HG03039 (cell line): ENCODE measurements at regions not wholly inside any gene's neighbourhood (a gene's known extent, or its start where the extent isn't known, plus 50 kb on each side); places are given as distances from the start of the nearest gene placed in this dataset.

Source experiments
- ATAC-seq: cut with Tn5 transposase; IDR thresholded peaks from one replicate; pipeline ENCODE4 v1.9.1; 2021; ENCODE audit warnings: mild to moderate bottlenecking, moderate library complexity; ENCODE audit not compliant: unreplicated experiment

- ATAC-seq, result no peak
Observed at GRCh38 chr22:47748957-47749356, 986.5 kb downstream of the TBC1D22A start.

- ATAC-seq, result no peak
Observed at GRCh38 chr22:47748271-47748670, 985.8 kb downstream of the TBC1D22A start.

DNA sequence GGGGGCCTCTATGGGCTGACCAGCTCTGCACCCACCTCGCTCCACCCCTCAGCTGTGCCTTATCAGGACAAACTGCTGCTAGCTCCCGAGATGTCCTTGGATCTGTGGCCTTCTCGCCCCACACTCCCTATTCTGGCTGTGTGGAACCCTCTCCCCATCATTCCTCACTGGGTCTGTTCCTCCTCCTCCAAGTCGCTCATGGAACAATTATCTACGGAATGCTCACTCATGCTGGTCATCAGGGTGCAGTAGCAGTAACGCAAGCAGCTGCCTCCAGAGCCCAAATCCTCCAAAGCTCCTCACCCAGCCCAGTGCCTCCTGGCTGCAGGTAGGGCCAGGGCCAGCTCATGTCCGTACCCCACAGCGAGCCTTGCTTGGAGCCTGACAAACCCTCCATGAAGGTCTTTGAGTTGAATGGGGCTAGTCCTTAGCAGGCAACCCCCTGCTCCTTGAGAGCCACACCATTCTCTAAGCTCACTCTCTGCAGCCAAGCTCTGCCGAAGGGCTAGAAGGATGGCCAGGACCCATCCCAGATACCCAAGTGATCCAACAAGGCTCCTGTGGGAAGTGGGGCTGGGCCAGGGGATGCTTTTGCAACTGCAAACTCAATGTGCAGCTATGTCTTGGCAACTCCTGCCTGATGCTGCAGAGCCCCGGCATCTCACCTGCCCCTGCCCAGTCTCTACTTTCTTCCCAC, 977.8 kb downstream of the TBC1D22A start:
- no peak for ATAC-seq

GRCh38 chr22:47739291-47740015, 977.0 kb downstream of the TBC1D22A start:
- ATAC-seq, result no peak

DNA sequence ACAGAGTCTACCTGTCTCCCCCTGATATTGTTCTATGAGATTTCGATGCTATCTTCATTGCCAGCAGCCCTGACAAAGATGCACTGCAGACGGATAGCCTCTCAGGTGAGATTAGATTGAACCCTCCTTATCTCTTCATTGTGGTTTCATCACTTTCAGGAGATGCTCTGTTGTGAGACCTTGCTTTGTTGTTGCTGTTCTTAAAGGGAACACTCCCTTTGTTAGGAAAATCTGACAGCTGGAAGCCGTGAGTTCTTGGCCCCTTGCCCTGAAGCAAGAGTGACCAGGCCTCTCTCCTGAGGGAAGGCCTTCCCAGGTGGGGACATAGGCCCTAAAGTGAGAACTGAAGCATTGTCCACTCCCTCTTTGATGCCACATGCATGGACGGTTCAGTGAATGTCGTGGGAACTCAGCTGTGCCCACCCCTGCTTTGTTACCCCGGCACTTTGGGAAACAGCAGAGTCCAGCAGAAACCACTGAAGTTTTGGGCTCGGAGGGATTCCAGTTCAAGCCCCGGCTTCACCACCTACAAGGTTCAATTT, 976.1 kb downstream of the TBC1D22A start:
- ATAC-seq, result no peak

DNA sequence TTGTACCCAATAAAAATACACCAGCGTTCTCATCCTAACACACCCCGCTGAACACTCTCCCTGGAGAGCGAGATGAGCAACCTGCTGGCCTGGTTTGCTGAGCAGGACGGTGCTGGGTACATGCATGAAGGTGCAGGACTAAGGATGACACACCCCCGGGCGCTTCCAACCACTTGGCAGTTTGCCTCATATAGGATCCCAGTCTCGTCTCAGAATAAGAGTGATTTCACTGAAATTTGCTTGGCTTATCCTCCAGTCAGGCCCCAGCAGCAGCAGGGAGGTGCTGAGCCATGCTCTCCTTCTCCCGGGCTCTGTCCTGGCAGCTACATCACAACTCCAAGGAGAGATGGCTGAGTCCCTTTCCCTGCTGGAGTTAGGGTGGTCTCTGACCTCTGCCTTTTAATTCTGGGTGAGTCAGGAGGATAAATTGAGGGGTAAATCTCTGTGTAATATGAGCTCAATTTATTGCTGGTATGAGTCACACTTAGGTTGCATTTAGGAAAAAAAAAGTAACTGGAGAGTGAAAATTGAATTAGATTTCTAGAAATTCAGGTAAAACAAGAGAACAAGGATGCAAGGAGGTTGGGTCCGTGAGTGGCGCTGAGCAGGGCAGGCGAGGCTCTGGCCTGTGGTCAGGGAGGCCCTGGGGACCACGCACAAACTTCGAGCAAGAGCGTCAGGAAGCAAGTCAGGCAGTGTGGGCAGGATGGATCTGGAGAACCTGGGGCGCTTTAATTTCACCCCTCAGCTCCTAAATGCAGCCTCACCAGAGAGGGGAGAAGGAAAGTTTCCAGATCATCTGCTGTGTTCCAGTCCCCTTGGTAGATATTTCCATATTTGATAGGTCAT, 974.0 kb downstream of the TBC1D22A start:
- no peak for ATAC-seq

DNA sequence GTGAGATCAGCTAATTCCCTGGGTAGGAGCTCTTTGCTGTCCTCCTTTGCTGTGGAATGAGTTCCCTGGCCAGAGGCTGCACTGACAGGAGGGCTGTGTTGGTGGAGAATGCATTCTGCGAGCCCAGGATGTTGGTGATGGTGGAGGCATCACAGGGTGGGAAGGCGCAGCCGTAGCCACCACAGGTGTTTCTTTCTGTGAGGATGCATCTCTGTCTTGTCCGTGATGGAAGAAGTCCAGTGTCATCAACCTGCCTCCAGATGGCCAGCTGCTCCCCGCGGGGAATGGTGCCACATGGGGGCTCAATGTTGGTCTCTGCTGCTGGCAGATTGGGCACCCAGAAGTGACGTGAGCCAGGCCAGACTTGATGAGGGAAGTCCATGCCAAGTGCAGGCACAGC, 972.1 kb downstream of the TBC1D22A start:
- no peak for ATAC-seq

DNA sequence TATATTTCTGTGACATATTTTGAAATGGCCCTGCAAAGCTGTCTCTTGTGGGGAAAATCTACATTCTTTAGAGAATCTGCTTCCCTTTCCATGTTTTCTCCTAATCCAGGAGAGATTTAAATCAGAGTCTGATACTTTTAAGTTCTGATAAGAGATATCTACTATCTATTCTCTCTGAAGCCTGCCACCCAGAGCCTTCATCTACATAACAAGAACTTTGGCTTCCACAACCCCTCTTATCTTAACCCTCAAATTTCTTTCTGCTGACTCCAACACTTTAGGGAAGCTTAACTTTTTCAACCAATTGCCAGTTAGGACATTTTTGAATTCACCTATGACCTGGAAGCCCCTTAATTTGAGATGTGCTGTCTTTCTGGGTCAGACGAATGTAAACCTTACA, 965.2 kb downstream of the TBC1D22A start:
- no peak for ATAC-seq

- no peak for ATAC-seq
Observed at GRCh38 chr22:47724751-47725150, 962.3 kb downstream of the TBC1D22A start.

GRCh38 chr22:47724030-47724429, 961.6 kb downstream of the TBC1D22A start:
- no peak for ATAC-seq

GRCh38 chr22:47718337-47718736, 955.9 kb downstream of the TBC1D22A start:
- no peak for ATAC-seq

DNA sequence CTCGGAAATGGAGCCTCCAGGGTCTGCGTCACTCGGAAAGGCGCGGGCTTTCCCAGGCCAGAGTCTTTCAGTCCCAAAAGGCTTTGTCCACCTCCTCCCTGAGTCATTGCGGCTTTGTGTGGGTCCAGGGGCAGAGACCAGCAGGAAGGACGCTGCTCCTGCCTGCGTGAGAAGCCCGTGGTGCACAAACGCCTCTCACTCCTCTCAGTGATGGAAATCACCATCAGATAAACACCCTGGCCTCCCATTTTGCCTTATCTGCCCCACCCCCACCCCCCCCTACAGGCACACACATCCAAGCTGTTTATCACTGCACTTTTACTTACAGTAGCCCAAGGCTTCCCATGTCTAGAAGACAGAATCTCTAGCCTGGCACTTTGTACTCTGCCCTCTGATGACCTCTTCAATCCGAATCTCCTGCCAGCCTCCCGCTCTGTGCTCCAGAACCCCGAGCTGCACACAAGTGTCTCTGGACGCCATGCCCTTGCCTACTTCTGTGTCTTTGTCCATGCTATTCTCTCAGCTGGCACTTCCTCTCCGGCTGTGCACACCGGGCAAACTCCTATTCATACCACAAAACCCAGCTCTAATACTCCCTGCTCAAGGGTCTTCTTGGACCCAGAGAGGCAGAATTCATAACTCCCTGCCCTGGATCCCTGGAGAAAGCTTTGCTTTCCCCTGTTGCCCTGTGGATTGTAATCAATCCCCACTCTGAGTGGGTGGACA, 954.6 kb downstream of the TBC1D22A start:
- no peak for ATAC-seq

GRCh38 chr22:47715866-47716578, 953.6 kb downstream of the TBC1D22A start:
- no peak for ATAC-seq

DNA sequence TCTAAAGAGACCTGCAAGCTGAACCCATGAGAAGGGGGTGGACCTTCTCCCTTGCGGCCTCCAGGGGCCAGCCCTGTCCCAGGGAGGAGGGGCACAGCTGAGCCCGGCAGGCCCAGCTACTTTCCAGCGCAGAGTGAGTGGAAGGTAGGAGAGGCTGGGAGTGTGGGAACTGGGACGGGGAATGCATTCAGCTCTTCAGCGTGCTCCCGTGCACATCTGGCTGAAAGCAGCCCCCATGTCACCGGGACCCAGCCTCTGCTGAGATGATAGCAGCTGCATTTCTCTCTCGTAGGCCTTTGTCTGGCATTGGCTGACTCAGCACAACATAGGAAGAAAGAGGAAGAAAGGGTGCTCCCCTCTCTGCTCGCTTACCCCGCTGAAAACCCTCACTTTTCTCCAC, 951.5 kb downstream of the TBC1D22A start:
- ATAC-seq, result no peak

- ATAC-seq, result no peak
Observed at GRCh38 chr22:47710135-47710534, 947.7 kb downstream of the TBC1D22A start.

DNA sequence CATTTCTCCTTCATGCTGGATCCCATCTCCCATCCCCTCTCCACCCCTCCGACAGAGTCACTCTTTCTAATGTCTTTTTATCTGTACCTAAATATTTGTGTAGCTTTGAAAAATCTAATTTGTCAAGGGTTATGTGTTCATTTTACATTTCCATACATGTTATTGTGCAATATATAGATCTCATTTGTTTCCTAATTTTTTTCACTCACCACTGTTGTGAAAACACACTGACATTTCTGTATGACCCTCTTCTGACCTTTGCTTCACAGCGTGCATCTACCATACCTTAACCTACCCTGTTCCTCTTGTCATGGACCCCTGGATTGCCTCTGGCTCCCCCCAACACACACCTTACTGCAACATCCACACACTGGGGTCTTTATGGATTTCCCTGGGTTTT, 942.9 kb downstream of the TBC1D22A start:
- no peak for ATAC-seq

- ATAC-seq, result no peak
Observed at GRCh38 chr22:47698906-47699305, 936.5 kb downstream of the TBC1D22A start.

GRCh38 chr22:47697861-47698260, 935.4 kb downstream of the TBC1D22A start:
- no peak for ATAC-seq

GRCh38 chr22:47696776-47697175, 934.3 kb downstream of the TBC1D22A start:
- no peak for ATAC-seq

DNA sequence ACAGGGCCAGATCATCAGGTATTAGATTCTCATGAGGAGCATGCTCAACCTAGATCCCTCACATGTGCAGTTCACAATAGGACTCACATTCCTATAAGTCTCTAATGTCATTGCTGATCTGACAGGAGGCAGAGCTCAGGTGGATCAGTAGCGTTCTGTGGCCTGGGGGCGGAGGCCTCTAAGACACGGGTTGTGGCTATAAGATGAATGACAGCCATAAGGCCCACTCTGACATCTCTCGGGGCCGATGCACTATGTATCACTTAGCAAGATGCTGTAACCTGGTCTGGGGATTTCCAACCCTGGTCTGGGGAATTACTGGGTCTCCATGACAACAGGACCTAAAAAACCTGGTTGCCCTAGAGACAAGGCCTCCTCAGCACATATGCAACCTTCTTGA, 932.7 kb downstream of the TBC1D22A start:
- ATAC-seq, result no peak
